NCI-H128 (cell line): ENCODE measurements at regions not wholly inside any gene's neighbourhood (a gene's known extent, or its start where the extent isn't known, plus 50 kb on each side); places are given as distances from the start of the nearest gene placed in this dataset.
"Not testable (repeated sequence)": the region's sequence is repeated elsewhere in the genome, so short reads cannot be mapped to it uniquely, and the experiment has no call there.

ENCODE experiments used
- DNase-seq: peaks from one replicate; lab custom pipeline; 2025; ENCODE audit not compliant: unreplicated experiment; lab: John Stamatoyannopoulos, UW

- no peak for DNase-seq
These were observed 381.0 kb upstream of the SASH1 start for GRCh38 chr6:147961481-147962141.

- DNase-seq = not testable (repeated sequence)
These were observed 377.2 kb upstream of the SASH1 start for GRCh38 chr6:147965448-147965847.

GRCh38 chr6:147970970-147971369 is 371.7 kb upstream of the SASH1 start:
- DNase-seq = no peak

- no peak for DNase-seq
These were observed 370.2 kb upstream of the SASH1 start for GRCh38 chr6:147972448-147972847.

- DNase-seq = no peak
These were observed 368.8 kb upstream of the SASH1 start for GRCh38 chr6:147973806-147974205.

- no peak for DNase-seq
These were observed 368.3 kb upstream of the SASH1 start for GRCh38 chr6:147974376-147974775.

DNA sequence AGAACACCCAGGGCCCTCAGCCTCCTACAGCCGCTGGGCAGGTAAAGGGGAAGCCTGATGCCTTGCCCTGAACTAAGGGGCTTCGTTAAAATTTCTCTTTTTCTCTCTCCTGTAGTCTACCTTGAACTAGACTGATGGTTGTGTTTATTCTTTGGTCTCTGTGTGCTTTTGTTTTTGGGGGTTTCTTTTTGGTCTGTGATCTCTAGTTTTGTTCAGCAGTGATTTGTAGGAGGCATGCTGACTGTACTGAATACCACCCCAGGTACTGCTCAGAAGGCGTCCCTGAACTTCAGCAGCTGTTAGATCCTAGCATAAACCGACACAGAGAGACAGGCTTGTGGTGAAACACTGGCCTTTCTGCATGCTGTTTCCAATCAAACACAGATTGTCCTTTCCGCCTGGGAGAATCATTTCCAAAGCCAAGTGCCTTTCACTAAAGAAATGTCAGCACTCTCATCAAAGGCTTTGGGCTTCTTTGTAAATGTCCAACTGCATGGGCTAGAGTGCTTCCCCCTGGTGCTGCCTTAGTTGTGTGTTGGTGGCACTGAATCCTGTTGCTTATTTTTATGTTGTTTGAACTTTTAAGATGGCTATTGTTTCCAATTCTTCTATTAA is 364.7 kb upstream of the SASH1 start:
- no peak for DNase-seq

GRCh38 chr6:147979966-147980365 is 362.7 kb upstream of the SASH1 start:
- no peak for DNase-seq

DNA sequence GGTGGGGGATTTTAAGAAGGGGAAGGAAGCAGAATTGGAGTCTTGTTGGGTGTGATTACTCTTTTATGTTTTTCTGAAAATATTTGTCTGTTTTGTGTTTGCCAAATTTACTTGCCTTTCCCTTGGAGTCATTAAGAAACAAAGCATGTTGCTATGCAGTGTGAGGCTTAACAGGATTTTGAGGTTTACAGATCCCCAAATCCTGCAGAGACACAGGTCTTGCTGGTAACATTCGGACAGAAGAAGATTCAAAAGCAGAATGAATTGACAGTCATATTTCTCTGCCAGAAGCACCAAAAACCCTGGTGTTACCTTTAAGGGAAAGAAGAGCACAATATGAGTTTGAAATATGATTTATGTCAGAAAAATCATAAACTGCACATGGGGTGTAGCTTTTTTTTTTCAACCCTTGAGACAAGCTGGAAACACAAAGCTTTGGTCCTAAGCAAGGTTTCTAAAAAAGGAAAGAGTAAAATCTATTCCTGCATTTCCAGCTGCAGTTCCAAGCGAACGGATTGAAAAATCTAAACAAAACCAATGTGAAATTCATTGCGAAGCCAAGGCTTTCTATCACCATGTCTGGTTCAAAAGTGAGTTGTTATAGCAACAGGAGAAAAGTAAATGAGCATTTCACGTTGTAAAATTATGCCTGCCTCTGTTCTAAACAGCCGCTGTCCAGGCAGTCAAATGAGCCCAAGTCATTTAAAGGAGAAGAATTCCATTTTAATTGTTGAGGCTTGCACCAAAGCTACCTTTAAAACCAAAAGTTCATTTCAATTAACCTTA is 358.9 kb upstream of the SASH1 start:
- no peak for DNase-seq

DNA sequence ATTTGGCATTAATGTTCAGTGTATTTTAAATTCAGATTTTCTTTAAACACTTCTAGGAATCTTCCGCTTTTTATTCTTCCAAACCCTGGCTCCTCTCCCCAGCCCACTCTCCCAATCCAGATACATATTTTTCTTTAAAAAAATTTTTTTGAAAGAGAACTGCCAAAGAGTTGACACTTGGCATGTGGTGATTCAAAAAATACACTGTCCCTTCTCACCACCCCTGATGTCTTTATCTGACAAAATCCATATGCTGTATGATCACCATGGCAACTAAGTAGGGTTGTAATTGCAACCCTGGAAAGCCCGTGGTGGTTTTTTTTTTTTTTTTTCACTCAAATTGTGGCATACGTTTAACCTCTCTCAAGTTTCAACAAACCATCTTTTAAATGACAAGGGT is 355.8 kb upstream of the SASH1 start:
- DNase-seq = no peak

DNA sequence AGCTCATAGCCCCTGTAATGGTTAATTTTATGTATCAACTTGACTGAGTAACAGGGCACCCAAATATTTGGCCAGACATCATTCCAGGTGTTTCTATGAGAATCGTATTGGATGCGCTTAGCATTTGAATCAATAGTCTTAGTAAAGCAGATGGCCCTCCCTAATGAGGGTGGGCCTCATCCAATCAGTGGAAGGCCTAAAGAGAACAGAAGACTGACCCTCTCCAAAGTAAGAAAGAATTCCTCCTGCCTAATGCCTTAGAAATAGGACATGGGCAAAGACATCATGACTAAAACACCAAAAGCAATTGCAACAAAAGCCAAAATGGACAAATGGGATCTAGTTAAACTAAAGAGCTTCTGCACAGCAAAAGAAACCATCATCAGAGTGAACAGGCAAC is 352.5 kb upstream of the SASH1 start:
- DNase-seq = no peak

- DNase-seq = no peak
These were observed 350.7 kb upstream of the SASH1 start for GRCh38 chr6:147991961-147992360.

- DNase-seq = no peak
These were observed 343.6 kb upstream of the SASH1 start for GRCh38 chr6:147999001-147999540.

GRCh38 chr6:148001844-148002642 is 340.6 kb upstream of the SASH1 start:
- no peak for DNase-seq

- no peak for DNase-seq
These were observed 338.0 kb upstream of the SASH1 start for GRCh38 chr6:148004651-148005050.

DNA sequence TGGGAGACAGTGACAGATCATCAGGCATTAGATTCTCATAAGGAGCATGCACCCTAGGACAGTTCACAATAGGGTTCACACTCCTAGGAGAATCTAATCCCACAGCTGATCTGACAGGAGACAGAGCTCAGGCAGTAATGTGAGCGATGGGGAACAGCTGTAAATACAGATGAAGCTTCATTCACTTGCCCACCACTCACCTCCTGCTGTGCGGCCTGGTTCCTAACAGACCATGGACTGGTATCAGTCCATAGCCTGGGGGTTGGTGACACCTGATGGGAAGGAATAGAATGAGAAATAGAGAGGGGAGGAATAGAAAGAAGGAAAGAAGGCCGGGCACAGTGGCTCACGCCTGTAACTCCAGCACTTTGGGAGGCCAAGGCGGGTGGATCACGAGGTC is 336.8 kb upstream of the SASH1 start:
- DNase-seq = no peak

- not testable (repeated sequence) for DNase-seq
These were observed 332.1 kb upstream of the SASH1 start for GRCh38 chr6:148010516-148010915.

GRCh38 chr6:148016013-148016412 is 326.6 kb upstream of the SASH1 start:
- DNase-seq = no peak

- no peak for DNase-seq
These were observed 321.5 kb upstream of the SASH1 start for GRCh38 chr6:148021165-148021564.

GRCh38 chr6:148021699-148022098 is 320.9 kb upstream of the SASH1 start:
- no peak for DNase-seq

GRCh38 chr6:148022279-148022678 is 320.4 kb upstream of the SASH1 start:
- DNase-seq = not testable (repeated sequence)
